ENCODE measurements at regions not wholly inside any gene's neighbourhood (a gene's known extent, or its start where the extent isn't known, plus 50 kb on each side); places are given as distances from the start of the nearest gene placed in this dataset.

GRCh38 chr6:92756912-92757311 lies 662.4 kb downstream of the EPHA7 start:
- DNase-seq (ENCODE audit: low spot score) (no peak), ATAC-seq (ENCODE audit: low FRiP score) (no peak)
- no peak for TF ChIP-seq CTCF (IDR thresholded peaks at IDR 0.05)

- ATAC-seq (ENCODE audit: low FRiP score) (no peak), DNase-seq (ENCODE audit: low spot score) (no peak)
- TF ChIP-seq CTCF (IDR thresholded peaks at IDR 0.05): no peak
Observed at GRCh38 chr6:92753956-92754355, 665.4 kb downstream of the EPHA7 start.

GRCh38 chr6:92752114-92752513 lies 667.2 kb downstream of the EPHA7 start:
- no peak for TF ChIP-seq CTCF (IDR thresholded peaks at IDR 0.05)
- ATAC-seq (ENCODE audit: low FRiP score) (no peak), DNase-seq (ENCODE audit: low spot score) (no peak)

GRCh38 chr6:92748131-92748530 lies 671.2 kb downstream of the EPHA7 start:
- no peak for TF ChIP-seq CTCF (IDR thresholded peaks at IDR 0.05)
- ATAC-seq (ENCODE audit: low FRiP score) (no peak), DNase-seq (ENCODE audit: low spot score) (no peak)

GRCh38 chr6:92737983-92738382 lies 681.4 kb downstream of the EPHA7 start:
- TF ChIP-seq CTCF (IDR thresholded peaks at IDR 0.05): no peak
- no peak for DNase-seq (ENCODE audit: low spot score)
- no peak for ATAC-seq (ENCODE audit: low FRiP score)

GRCh38 chr6:92723390-92723931 lies 695.9 kb downstream of the EPHA7 start:
- peak; percentile 19 for ATAC-seq (ENCODE audit: low FRiP score)
- TF ChIP-seq CTCF (IDR thresholded peaks at IDR 0.05): no peak
- DNase-seq (ENCODE audit: low spot score): no peak

- no peak for DNase-seq (ENCODE audit: low spot score)
- ATAC-seq (ENCODE audit: low FRiP score): no peak
- no peak for TF ChIP-seq CTCF (IDR thresholded peaks at IDR 0.05)
Observed at GRCh38 chr6:92719773-92720172, 699.6 kb downstream of the EPHA7 start.
